ENCODE measurements at regions not wholly inside any gene's neighbourhood (a gene's known extent, or its start where the extent isn't known, plus 50 kb on each side); places are given as distances from the start of the nearest gene placed in this dataset.

DNA sequence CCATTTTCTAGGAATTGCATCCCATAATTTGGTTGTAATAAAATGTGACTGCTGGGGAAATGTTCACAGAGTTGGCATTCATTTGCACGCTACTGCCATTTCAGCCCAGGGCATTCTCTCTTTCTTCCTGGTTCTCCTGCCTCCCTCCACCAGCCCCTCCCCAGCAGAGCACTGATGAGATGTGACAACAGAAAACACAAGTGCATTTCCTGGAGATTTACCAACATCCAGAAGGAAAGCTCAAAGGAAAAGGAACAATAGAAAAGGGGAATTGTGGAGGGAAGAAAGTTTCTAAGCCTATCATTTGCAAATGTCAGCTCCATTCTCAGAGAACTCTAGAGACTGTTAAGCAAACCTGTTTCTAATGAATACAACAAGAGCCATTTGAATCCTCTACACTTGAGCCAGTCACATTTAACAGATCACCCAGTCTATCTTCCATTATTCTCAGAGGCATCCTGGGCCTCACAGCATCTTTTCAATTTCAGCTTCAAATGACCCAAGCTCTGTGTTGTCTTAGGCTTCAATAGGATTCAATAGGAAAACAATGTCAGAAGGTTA is 395.6 kb upstream of the PBX1 start:
- no peak for DNase-seq (ENCODE audit: low read depth)

DNA sequence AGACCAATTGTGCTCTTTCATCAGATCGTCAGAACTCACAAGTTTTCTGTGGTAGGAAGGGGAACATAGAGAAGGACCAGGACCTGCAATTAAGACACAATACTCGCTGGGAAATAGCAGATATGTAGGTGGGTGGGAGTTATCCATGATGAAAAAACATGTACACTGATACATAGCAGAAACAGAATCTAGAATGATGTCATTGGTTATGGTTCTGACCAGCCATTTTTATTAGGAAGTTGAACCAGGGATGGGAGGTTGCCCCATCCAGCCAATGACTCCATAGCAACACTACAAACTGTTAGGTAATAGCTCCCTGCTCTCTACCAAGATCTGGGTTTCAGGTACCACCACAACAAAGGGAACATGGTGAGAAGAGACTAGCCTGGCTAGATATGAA is 393.5 kb upstream of the PBX1 start:
- DNase-seq (ENCODE audit: low read depth) = no peak

DNA sequence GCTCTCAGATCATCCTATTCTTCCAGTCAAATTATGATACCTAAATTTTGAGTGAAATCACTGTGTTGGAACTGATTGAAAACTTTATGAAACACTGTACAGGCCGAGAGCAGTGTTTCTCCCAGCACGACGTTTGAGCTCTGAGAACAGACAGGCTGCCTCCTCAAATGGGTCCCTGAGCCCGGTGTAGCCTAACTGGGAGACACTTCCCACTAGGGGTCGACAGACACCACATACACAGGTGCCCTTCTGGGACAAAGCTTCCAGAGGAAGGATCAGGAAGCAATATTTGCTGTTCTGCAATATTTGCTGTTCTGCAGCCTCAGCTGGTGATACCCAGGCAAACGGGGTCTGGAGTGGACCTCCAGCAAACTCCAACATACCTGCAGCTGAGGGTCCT is 392.5 kb upstream of the PBX1 start:
- DNase-seq (ENCODE audit: low read depth) = peak; percentile 1

DNA sequence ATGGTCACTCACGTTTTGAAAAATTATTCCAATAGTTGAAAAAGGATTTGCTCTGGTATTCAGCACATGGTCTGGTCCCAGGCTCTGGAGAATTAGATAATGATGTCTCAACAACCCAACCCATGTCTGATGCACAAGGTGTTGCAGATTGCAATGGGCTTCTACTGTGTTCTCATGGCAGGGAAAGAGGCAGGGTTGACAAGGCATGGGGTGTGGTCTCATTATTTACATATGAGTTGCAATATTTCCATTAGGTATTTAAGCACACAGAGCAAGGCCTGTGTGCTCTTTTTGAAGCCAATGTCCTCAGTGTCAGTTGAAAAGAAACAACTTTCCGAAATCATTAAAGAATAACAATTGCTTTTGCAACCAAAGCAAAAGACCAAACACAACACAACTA is 381.9 kb upstream of the PBX1 start:
- no peak for DNase-seq (ENCODE audit: low read depth)

DNA sequence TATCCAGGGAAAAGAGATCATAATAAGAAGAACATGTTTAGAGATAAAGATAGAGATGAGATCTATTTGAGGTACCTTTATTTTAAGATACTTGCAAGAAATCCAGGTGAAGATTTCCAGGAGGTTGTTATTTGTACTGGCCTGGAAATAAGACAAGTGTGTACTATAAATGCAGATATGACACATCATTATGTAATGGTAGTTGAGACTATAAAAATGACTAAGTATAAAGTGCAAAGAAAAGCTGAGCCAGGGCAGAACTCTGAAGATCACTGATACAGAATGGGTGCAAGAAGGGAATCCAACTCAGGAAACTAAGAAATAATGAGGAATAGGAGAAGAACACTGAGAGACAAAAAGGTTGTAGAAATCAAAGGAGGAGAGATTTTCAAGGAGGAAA is 378.2 kb upstream of the PBX1 start:
- no peak for DNase-seq (ENCODE audit: low read depth)

DNA sequence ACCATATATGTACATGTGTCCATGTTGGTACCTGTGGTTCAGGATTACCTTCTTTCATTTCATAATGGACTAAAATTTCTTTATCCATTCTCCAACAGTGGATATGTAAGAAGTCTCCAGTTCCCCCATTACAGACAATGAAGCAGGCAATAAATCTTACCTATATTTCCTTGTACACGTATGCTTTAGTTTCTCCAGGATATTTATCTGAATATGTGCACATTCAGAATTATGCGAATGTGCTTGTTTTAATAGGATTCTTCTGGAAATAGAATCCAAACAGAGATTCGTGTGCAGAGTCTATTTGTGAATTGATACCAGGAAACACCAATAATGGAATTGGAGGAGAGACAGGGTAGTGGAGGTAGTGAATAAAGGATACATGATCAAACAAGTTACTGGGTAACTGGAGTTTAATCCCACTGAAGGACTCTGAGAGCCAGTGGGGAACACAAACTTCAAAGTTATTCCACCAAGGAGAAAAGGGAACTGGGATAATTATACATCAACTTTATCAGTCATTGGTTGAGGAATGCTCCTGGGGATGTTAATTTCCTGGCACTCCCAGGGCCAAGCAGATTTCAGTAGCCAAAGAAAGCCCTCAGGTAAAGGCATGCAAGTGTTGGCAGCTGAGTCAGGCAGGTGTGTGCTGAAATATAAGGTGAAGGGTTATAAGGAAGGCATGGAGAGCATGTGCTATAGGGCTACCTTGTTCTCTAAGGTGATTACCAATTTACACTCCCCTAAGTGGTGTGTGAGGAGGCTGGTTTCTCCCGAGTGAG is 374.9 kb upstream of the PBX1 start:
- DNase-seq (ENCODE audit: low read depth) = no peak

DNA sequence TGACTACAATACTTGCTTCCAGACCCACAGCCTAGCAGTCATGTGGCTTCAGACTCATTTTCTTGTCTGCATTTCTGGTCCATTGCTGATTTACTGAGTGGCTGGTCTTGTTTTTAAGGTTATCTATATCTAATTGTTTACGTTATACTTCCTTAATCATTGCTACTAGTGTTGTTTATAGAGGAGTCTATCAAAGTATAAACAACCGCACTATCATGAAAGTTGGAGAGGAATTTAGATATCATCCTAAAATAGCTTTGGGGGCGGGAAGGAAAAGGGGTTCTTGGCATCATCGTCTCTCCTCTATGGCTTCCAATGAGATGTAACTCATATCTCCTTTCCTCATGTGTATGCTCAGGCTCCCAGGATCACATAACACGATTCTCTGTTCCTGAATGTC is 372.1 kb upstream of the PBX1 start:
- DNase-seq (ENCODE audit: low read depth) = no peak

DNA sequence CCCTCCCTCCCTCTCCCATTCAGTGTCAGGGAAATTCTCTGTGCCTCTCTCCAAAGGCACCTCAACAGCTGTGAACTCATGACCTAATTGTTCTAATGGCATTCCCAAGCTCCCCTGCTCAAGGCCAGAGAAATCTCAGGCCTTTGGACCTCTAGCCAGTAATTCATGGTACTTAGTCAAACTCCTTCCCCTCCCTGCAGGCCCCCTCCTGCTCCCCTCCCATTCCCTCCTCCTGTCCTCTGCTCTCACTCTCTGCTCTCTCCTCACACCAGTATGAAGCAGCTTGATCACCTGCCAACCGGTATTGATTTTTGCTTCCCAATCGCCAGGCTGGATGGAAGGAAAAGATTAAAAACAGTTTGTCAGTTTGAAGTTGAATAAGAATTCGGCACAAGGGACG is 370.5 kb upstream of the PBX1 start:
- no peak for DNase-seq (ENCODE audit: low read depth)

DNA sequence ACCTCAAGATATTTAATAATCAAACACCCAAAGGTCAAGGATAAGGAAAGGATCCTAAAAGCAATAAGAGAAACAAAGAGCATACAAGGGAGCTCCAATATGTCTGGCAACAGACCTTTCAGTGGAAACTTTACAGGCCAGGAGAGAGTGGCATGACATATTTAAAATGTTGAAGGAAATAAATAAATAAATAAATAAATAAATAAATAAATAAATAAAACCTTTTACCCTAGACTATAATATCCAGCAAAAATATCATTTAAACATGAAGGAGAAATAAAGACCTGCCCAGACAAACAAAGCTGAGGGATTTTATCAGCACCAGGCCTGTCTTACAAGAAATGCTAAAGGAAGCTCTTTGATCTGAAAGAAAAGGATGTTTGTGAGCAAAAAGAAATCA is 367.8 kb upstream of the PBX1 start:
- DNase-seq (ENCODE audit: low read depth) = no peak

DNA sequence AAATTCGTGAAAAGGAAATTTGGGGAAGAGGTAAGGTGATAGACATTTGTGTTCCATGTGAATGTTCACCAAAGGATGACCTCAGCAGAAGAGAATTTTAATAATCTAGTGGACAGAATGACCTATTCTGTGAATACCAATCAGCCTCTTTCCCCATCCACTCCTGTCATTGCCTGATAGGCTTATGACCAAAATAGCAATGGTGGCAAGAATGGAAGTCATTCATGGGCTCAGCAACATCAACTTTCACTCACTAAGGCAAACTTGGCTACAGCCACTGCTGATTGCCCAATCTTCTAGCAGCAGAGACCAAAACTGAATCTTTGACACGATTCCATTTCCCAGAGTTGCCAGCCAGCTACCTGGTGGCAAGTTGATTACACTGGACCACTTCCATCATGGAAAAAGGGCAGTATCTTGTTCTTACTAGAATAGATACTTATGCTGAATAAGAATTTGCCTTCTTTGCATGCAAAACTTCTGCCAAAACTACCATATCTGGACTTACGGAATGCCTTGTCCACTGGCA is 348.7 kb upstream of the PBX1 start:
- no peak for DNase-seq (ENCODE audit: low read depth)

DNA sequence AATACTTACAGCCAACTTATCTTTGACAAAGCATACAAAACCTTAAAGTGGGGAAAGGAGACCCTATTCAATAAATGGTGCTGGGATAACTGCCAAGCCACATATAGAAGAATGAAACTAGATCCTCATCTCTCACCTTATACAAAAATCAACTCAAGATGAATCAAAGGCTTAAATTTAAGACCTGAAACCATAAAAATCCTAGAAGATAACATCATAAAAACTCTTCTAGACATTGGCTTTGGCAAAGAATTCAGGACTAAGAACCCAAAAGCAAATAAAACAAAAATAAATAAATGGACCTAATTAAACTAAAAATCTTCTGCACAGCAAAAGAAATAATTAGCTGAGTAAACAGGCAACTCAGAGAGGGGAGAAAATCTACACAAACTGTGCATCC is 335.6 kb upstream of the PBX1 start:
- DNase-seq (ENCODE audit: low read depth) = no peak

DNA sequence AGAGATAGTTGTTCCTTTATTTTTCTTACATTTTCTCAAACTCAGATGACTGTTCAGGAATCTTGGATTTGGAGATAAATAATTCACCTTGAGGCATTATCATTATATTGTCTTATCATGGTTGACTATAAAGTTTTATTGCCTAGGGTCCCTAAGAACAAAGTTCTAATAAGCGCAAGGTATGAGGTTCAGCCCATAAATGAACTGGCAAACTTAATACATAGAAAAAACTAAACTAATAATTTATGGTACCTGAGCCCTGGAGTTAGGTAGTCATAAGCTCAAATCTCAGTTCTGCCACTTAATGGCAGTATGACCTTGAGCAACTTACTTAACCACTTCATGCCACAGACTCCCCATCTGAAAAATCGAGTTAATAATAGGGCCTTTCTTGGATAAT is 334.0 kb upstream of the PBX1 start:
- no peak for DNase-seq (ENCODE audit: low read depth)

DNA sequence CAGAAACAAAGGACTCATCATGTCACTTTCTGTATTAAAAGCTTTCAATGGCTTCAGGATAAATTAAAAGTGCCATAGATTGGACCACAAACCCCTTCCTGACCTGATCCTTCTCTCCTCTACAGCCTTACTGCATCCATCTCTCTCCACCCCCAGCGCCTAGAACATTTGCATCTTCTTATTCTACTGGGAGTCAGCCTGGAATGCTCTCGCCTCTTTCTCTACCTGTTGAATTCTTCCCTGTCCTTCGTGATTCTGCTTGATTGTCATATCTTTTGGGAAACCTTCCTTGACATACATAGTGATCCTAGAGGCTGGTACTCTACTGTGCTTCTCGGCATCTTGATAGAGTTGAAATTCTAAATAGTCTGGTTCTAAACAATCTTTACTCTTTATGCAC is 332.0 kb upstream of the PBX1 start:
- no peak for DNase-seq (ENCODE audit: low read depth)

DNA sequence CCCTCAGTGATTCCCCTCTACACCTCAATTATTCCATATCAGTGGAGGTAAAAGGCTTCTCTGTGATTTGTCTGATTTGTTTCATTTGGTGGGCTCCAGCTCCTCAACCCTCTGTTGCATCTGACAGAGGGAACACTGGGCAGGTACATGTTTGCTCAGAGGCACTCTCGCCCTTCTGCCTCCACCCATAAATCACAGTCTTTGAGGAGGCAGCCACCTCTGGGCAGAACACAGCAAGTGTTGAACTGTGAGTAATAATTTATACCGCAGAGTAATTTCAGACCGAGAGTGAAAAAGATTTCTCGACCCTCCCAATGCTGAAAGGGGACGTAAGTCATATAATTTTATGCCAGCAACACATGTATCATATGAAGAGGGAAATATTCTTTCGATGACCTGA is 330.1 kb upstream of the PBX1 start:
- no peak for DNase-seq (ENCODE audit: low read depth)

DNA sequence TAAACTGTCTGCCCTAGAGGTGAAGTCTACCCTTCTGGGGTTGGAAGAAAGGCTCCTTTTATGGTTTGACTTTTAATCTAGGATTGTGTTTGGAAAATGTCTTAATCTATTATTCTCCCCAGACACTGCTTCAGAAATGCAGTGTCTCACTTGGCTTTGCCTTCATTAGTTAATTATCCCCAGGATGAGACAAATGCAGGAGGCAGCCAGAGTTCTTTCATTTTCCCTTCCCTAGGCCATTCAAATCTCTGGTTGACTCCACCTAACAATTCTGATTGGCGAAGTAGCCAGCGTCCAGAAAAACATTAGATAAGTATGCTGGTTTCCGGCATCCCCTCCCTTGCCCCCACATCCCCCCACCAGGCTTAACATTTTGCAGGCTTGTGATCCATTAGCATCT is 325.8 kb upstream of the PBX1 start:
- no peak for DNase-seq (ENCODE audit: low read depth)

DNA sequence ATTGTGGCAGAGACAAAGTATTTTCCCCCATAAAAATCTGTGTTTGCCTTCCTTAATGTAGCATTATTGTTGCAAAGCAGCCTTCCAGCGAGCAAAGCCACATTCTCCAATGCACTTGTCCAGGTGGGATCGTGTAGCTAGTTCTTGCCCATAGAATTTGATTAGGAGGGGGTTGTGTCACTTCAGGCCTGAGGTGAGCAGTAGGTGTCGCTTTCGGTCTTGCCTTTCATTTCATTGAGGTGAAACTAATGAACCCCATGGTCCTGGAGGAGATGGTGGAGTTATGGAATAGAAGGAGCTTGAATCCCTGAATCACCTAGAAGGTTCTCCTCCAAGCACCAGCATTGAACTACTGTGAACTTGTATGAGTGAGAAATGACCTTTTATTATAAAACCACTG is 318.9 kb upstream of the PBX1 start:
- no peak for DNase-seq (ENCODE audit: low read depth)

DNA sequence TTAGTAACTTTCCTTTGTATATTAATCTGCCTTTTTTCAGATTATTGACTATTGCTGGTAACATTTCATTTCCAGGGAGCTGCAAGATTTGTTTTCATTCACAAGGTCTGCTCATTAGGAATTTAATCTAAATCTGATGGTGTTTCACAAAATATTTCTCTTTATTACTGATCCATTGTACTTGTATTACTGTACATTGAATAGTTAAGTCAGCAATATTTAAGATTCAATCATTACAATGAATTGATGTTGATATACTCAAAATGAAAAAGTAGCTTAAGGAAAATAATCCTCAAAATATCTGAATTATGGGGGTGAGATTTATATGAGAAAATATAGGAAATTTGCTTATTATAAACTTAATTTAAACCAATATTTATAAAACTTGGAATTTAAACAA is 308.6 kb upstream of the PBX1 start:
- no peak for DNase-seq (ENCODE audit: low read depth)

DNA sequence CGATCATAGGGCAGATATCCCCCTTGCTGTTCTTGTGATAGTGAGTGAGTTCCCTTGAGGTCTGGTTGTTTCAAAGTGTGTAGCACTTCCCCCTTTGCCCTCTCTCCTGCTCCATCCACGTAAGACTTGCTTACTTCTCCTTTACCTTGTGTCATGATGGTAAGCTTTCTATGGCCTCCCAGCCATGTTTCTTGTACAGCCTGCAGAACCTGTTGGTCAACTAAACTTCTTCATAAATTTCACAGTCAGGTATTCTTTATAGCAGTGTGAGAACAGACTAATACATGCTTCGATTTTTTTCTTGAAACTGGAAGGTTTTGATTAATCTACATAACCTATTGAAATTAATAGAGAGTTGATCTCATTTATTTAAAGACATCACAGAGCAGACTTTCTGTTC is 302.5 kb upstream of the PBX1 start:
- no peak for DNase-seq (ENCODE audit: low read depth)

DNA sequence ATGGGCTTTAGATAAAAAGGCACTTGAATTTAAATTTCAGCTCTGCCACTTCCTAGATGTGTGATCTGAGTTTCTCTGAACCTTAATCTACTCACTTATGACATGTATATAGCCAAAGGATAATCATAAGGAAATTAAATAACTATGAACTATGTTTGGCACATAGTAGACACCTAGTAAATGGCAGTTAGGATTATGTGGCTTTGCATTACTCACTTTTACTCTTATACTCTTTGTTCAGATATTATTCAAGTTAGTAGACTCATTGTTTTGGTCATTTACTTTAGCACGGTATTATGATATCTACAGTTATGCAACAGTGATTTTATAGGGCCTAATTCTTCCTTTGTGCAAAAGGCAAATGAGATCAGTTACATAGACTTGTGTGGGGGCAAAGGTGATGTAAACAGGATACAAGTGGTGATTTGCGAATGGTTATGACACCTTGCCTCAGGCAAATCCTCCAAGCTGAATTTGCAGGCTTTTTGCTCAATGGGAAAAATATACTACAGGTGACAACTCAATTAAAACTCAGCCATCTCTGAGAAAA is 297.2 kb upstream of the PBX1 start:
- DNase-seq (ENCODE audit: low read depth) = no peak

DNA sequence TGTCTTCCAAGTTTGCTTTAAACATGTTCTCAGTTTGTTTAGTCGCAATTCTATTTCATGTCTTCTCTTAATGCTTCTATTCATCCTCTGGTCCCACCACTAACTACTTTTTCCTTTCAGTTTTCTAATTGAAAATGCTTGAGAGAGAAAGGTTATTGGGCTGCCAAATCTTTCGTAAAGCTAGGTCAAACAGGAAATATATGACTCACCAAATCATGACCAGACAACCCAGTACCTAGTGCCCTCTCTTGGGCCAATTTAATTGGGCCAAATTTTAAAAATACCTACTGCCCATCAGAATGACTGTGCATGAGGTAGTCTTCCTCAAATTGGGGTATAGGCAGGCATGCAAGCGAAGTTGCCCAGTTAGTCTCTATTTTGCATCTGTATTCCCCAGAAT is 295.4 kb upstream of the PBX1 start:
- no peak for DNase-seq (ENCODE audit: low read depth)

DNA sequence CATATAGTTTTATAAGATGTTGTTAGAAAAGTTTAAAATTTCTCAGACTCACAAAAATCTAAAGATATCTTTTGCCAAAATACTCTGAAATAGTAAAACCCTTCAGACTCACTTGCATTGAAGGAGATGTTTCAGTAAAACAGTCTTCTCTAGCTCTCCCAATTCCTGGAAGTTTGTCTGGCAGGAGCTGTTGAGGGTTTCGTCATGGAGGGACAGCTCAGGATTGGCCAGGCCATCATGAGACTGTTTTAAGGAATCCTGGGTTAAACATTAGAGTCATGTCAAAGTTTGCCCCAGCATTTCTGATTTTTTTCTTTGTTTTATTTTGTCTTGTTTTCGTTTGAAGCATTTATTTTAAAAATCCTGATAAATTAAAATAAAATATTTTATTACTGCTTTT is 293.8 kb upstream of the PBX1 start:
- DNase-seq (ENCODE audit: low read depth) = no peak

DNA sequence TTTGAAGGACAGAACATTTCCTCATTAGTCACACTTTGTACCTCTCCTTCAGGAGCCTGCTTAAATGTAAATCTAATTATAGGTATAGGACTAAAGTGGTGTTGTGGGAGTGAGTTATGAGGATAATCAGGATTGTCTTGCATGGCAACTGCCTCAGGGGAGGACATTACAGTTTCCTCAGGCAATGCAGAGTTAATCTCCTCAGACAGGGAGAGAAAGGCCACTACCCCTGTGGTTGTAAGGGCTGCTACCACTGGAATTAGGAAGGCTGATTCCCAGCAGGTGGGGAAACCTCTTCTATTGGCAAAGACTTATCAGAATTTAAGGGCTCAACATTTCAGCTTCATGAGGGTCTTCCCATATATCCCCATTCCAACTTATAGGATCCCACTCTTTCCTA is 286.8 kb upstream of the PBX1 start:
- no peak for DNase-seq (ENCODE audit: low read depth)

DNA sequence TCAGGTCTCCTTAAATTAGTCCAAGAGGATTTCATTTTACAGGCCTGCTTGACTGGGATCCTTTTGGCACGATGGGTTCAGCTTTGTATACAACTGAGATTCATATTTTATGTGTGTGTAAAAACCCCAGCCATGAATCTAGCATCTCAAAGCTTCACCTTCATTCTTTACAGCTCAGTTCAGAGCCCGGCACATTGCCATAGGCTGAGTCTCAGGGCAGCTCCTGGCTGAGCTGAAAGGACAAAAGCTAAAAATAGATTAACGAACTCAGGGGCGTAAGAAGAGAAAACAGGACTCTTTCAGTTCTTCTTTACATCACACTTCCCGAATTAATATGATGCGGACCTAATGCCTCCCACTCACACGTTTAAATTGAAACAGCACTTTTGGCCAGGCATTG is 262.8 kb upstream of the PBX1 start:
- DNase-seq (ENCODE audit: low read depth) = no peak

DNA sequence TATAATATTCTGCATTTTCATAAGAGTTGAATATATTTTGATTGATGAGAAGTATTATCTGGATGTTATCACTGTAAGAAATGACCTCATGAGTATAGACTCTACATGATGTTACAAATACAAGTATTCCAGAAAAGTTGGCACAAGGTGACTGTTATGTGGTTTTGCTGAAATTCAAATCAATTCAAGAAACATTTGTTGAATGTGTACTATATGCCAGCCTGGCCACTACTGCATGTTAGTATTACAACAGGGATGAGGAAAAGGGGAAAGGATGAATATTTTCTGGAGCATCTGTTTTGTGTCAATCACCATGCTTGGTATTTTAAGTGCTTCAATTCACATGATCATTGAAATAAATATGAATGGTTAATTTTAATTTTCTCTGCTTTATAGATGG is 250.9 kb upstream of the PBX1 start:
- DNase-seq (ENCODE audit: low read depth) = no peak
